ENCODE measurements at regions not wholly inside any gene's neighbourhood (a gene's known extent, or its start where the extent isn't known, plus 50 kb on each side); places are given as distances from the start of the nearest gene placed in this dataset.

GRCh38 chr19:32291876-32292275 is 53.5 kb upstream of the ZNF507 start:
- TF ChIP-seq, protein P1, sequence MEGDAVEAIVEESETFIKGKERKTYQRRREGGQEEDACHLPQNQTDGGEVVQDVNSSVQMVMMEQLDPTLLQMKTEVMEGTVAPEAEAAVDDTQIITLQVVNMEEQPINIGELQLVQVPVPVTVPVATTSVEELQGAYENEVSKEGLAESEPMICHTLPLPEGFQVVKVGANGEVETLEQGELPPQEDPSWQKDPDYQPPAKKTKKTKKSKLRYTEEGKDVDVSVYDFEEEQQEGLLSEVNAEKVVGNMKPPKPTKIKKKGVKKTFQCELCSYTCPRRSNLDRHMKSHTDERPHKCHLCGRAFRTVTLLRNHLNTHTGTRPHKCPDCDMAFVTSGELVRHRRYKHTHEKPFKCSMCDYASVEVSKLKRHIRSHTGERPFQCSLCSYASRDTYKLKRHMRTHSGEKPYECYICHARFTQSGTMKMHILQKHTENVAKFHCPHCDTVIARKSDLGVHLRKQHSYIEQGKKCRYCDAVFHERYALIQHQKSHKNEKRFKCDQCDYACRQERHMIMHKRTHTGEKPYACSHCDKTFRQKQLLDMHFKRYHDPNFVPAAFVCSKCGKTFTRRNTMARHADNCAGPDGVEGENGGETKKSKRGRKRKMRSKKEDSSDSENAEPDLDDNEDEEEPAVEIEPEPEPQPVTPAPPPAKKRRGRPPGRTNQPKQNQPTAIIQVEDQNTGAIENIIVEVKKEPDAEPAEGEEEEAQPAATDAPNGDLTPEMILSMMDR (IDR thresholded peaks at IDR 0.05): no peak
- no peak for TF ChIP-seq ZFX (IDR thresholded peaks at IDR 0.05; ENCODE audit: borderline replicate concordance)
